Lower leg skin (tissue), 3 donors: ENCODE measurements at regions not wholly inside any gene's neighbourhood (a gene's known extent, or its start where the extent isn't known, plus 50 kb on each side); places are given as distances from the start of the nearest gene placed in this dataset.

ENCODE experiments used
- CTCF ChIP-seq, 3 donors: fragments of 450-650 bp; IDR thresholded peaks; one replicate each; pipeline ENCODE4 v1.5.1; 2016; ENCODE audit warnings: antibody characterized with exemption in 3 of 3, mild to moderate bottlenecking in 3 of 3, moderate library complexity in 2 of 3
- POLR2A ChIP-seq, 2 donors: fragments of 450-650 bp; IDR thresholded peaks; one replicate each; pipeline ENCODE4 v1.6.1; 2016 to 2017; ENCODE audit warnings: antibody characterized with exemption in 2 of 2, mild to moderate bottlenecking in 1 of 2, moderate library complexity in 1 of 2

- TF ChIP-seq POLR2A (IDR thresholded peaks at IDR 0.05), result no peak
- no peak for TF ChIP-seq CTCF (IDR thresholded peaks at IDR 0.05)
Measured at GRCh38 chr20:39146394-39146793, 184.2 kb downstream of the DHX35 start.
